Central memory CD8-positive, alpha-beta T cell (primary cell): ENCODE measurements at regions not wholly inside any gene's neighbourhood (a gene's known extent, or its start where the extent isn't known, plus 50 kb on each side); places are given as distances from the start of the nearest gene placed in this dataset.

Experiments
- ATAC-seq: fragments of 150-1000 bp; cut with Tn5 transposase; replicated peaks from 2 replicates; pipeline ENCODE4 v1.10.0; 2022; ENCODE audit warnings: mild to moderate bottlenecking, moderate FRiP score, moderate number of reproducible peaks; ENCODE audit not compliant: poor library complexity, severe bottlenecking; ENCODE audit errors: extremely low read depth
- DNase-seq, 2 donors: peaks; one replicate each; pipeline ENCODE4 v3.0.0; 2021; ENCODE audit warnings: low spot score in 2 of 2
- H3K27ac Mint-ChIP-seq: one replicate; pipeline ENCODE4 v1.8.0; 2022; ENCODE audit warnings: low read depth, mild to moderate bottlenecking, moderate library complexity, mixed read lengths
- H3K27me3 Mint-ChIP-seq: one replicate; pipeline ENCODE4 v1.8.0; 2022; ENCODE audit warnings: mixed read lengths
- H3K36me3 Mint-ChIP-seq: one replicate; pipeline ENCODE4 v1.8.0; 2022; ENCODE audit warnings: mild to moderate bottlenecking, moderate library complexity, mixed read lengths; ENCODE audit not compliant: insufficient read depth
- H3K4me1 Mint-ChIP-seq: one replicate; pipeline ENCODE4 v1.8.0; 2022; ENCODE audit warnings: mixed read lengths
- H3K4me3 Mint-ChIP-seq: one replicate; pipeline ENCODE4 v1.8.0; 2022; ENCODE audit warnings: mild to moderate bottlenecking, moderate library complexity, mixed read lengths
- H3K9me3 Mint-ChIP-seq: one replicate; pipeline ENCODE4 v1.8.0; 2022; ENCODE audit warnings: mixed read lengths

DNA sequence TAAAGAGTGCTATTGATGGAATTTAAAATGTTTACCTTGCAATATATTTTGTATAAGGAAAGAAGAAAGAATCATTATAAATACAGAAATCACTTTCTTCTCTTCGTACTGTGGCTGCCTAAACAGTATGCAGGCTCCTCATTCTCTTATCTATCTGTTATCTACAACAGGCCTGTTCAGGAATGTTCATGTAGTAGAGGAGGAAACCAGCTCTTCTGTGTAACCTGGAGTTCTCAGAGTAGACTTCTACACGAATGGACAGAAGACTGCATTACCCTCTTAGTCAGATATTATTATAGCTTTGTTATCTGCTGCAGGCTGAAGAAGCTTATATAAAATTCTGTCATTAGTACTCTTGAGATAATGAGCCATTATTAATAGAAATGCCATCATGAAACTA lies 1225.9 kb upstream of the CNTN5 start:
- Mint-ChIP-seq H3K36me3 (no peaks in the 10 kb centered on the region), H3K4me1 (no peaks in the 10 kb centered on the region), H3K27ac (no peak overlapping the region), H3K4me3 (no peak overlapping the region), H3K27me3 (no peaks in the 10 kb centered on the region), H3K9me3 (peaks cover 15% of the 10 kb centered on the region)
- no peak for ATAC-seq
- DNase-seq = no peak

DNA sequence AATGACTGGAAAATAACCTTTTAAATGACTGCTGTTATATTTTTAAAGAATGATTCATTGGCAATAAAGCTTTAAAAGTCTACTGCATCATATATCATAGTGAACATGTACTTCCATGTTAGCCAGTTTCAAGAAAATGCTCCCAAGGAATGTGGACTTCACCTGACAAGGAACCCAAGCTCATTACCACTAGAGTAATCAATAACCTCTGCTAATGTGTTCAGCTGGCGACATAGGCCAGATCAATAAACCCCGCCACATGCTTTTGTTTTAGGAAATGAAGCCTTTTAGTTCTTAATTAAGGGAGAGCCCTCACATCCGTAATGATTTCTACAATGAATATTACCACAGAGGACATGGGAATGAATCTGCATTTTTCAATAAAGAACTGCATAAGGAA lies 1219.9 kb upstream of the CNTN5 start:
- ATAC-seq (no peak), DNase-seq (no peak)
- Mint-ChIP-seq H3K4me1 (no peaks in the 10 kb centered on the region), H3K27me3 (no peaks in the 10 kb centered on the region), H3K36me3 (no peaks in the 10 kb centered on the region), H3K4me3 (no peak overlapping the region), H3K9me3 (peaks cover 20% of the 10 kb centered on the region), H3K27ac (no peak overlapping the region)

DNA sequence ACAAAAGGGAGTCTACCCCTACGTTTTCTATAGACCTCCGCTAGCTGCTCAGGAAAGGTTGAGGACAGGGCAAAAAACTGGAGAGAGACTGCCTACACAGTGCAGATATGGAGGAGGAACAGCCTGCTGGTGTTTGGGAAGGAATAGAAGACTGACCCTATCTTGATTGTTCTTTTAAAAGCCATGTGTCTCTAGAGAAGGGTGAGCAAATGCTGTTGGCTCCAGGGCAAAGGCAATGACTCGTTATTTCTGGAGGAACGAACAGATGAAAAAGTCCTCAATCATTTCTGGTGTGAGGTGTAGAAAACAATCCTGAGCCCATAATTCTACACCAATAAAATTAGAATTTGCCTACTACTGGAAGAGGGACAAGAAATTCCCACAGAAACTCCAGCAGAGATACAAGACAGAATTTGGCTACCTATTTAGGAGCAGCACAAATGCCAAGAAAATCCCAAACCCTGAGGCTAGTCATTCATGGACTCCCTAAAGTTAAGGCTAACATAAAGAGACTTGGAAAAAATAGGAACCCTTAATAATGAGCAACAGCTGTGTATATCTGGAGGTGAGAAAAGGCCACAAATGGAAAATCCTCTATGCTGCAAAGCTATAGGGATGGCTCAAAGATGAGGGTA lies 1206.3 kb upstream of the CNTN5 start:
- H3K4me3 Mint-ChIP-seq = no peak overlapping the region
- no peaks in the 10 kb centered on the region for H3K4me1 Mint-ChIP-seq
- H3K27me3 Mint-ChIP-seq = no peaks in the 10 kb centered on the region
- no peak overlapping the region for H3K27ac Mint-ChIP-seq
- ATAC-seq (no peak), DNase-seq (no peak)
- H3K36me3 Mint-ChIP-seq = no peaks in the 10 kb centered on the region
- H3K9me3 Mint-ChIP-seq = peaks cover 6% of the 10 kb centered on the region

DNA sequence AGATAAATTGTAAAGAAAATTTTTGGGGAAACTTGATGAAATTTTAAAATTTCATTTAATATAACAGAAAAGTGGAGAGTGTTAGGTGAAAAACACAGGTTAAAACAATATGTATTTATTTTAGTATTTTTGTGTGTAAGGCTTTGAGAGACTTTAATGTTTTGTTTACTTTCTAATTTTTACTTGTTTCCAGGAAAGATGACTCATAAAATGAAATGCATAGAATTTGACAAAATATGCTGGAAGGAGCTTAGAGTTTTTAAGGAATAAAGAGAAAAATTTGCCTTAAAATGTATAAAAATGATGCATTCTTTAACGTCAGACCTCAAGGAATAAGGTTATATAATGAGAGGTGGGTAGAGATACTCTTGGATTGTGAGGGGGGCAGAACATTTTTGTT lies 1205.1 kb upstream of the CNTN5 start:
- Mint-ChIP-seq H3K27me3 (no peaks in the 10 kb centered on the region), H3K9me3 (peaks cover 10% of the 10 kb centered on the region), H3K36me3 (no peaks in the 10 kb centered on the region), H3K4me1 (no peaks in the 10 kb centered on the region), H3K4me3 (no peak overlapping the region), H3K27ac (no peak overlapping the region)
- DNase-seq = no peak
- no peak for ATAC-seq

DNA sequence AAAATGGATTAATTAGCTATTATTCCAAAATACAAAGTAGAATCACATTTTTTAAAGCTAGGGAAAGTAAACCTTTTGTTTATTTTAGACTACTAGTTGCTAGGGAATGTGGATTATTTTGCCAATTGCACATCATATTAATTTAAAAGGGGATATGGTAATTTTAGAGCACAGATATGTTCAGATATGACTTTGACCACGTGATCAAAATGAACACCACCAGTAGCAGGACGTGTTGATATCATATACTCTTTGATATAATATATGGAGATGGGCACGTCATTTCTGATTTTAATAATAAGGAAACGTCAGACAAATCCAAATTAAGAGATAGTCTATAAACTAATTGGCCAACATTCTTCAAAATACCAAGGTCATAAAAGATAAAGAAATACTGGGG lies 1188.3 kb upstream of the CNTN5 start:
- no peaks in the 10 kb centered on the region for H3K36me3 Mint-ChIP-seq
- ATAC-seq (no peak), DNase-seq (no peak)
- H3K4me1 Mint-ChIP-seq = no peaks in the 10 kb centered on the region
- no peak overlapping the region for H3K4me3 Mint-ChIP-seq
- no peaks in the 10 kb centered on the region for H3K27me3 Mint-ChIP-seq
- H3K27ac Mint-ChIP-seq = no peak overlapping the region
- H3K9me3 Mint-ChIP-seq = peaks cover 23% of the 10 kb centered on the region

DNA sequence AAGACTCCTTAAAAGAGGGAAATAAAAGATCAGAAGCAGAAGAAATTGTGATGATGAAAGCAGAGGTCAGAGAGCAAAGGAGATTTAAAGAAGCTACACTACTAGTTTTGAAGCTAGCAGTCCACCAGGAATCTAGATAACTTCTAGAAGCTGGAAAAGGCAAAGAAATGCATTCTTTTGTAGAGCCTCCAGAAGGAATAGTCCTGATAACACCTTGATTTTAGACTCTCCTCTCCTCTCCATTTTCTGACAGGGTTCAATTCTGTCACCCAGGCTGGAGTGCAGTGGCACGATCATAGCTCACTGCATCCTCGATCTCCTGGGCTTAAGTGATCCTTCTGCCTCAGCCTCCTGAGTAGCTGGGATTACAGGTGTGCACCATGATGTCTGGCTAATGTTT lies 1187.3 kb upstream of the CNTN5 start:
- no peak for ATAC-seq
- H3K36me3 Mint-ChIP-seq = no peaks in the 10 kb centered on the region
- peaks cover 23% of the 10 kb centered on the region for H3K9me3 Mint-ChIP-seq
- no peak for DNase-seq
- no peak overlapping the region for H3K27ac Mint-ChIP-seq
- no peak overlapping the region for H3K4me3 Mint-ChIP-seq
- no peaks in the 10 kb centered on the region for H3K4me1 Mint-ChIP-seq
- H3K27me3 Mint-ChIP-seq = no peaks in the 10 kb centered on the region

DNA sequence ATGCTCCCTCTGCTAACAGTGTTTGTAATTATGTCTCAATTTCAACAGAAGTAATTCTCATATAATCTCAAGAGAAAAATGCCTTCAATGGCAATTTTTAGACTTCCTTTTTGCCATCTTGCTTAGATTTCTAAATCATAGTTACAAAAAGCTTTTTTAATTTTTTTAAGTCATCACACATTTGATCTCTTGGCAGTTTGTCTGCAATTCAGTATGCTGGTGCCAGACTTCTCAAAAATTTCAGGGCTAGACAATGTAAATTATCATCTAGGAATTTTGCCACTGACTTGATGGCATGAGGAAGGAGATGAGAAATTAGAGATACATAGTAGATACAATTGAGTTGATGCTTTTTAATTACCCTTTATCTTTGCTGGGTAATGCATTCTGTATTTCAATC lies 1176.7 kb upstream of the CNTN5 start:
- H3K4me1 Mint-ChIP-seq = no peaks in the 10 kb centered on the region
- H3K4me3 Mint-ChIP-seq = no peak overlapping the region
- DNase-seq = no peak
- no peak for ATAC-seq
- H3K36me3 Mint-ChIP-seq = no peaks in the 10 kb centered on the region
- no peaks in the 10 kb centered on the region for H3K27me3 Mint-ChIP-seq
- no peak overlapping the region for H3K27ac Mint-ChIP-seq
- H3K9me3 Mint-ChIP-seq = peaks cover 12% of the 10 kb centered on the region

DNA sequence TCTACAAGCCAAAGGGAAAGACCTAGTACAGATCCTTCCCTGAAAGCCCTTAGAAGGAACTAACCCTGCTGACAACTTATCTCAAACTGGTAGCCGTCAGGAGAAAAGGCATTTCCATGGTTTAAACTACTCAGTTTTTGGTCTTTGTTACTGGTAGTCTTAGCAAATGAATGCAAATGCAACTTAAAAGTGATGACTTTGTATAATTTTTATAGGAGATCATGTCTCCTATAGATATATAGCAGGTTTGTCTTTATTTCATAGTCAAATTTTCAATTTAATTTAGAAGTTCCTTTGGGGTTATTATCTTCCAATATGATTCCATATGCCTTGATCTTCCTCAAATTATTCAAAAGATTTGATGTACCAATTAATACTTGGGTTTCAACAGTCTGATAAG lies 1173.0 kb upstream of the CNTN5 start:
- Mint-ChIP-seq H3K36me3 (no peaks in the 10 kb centered on the region), H3K4me1 (no peaks in the 10 kb centered on the region), H3K27ac (no peak overlapping the region), H3K4me3 (no peak overlapping the region), H3K9me3 (peaks cover 12% of the 10 kb centered on the region), H3K27me3 (no peaks in the 10 kb centered on the region)
- DNase-seq (no peak), ATAC-seq (no peak)

DNA sequence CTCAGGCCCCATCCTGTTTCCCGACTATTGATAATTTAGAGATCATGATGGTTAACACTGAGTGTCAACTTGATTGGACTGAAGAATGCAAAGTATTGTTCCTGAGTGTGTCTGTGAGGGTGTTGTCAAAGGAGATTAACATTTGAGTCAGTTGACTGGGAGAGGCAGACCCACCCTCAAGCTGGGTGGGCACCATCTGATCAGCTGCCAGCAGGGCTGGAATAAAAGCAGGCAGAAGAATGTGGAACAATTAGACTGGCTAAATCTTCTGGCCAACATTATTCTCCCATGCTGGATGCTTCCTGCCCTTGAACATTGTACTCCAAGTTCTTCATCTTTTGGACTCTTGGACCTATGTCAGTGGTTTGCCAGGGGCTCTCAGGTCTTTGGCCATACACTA lies 1170.0 kb upstream of the CNTN5 start:
- Mint-ChIP-seq H3K27me3 (no peaks in the 10 kb centered on the region), H3K27ac (no peak overlapping the region), H3K36me3 (no peaks in the 10 kb centered on the region), H3K4me1 (no peaks in the 10 kb centered on the region), H3K4me3 (no peak overlapping the region), H3K9me3 (peaks cover 16% of the 10 kb centered on the region)
- DNase-seq (no peak), ATAC-seq (no peak)

DNA sequence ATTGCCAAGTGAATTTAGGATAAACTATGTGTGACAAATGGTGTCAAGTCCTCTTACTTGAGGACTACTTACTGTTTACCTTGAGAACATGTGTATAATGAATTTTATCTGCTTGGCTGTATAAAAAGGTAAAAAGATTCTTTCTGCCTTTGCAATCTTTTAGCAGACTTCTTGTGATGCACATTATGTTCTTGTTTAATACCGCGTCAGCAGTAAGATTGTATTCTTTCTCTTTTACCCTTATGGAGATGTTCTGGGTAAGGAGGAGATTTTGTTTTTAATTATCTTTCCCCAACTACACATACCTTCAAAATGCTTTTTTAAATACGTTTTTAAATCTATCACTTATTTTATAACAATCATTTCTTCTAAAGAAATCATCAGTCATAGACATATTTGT lies 1166.4 kb upstream of the CNTN5 start:
- no peaks in the 10 kb centered on the region for H3K27me3 Mint-ChIP-seq
- no peaks in the 10 kb centered on the region for H3K36me3 Mint-ChIP-seq
- no peak overlapping the region for H3K4me3 Mint-ChIP-seq
- H3K9me3 Mint-ChIP-seq = peaks cover 18% of the 10 kb centered on the region
- no peaks in the 10 kb centered on the region for H3K4me1 Mint-ChIP-seq
- no peak overlapping the region for H3K27ac Mint-ChIP-seq
- no peak for ATAC-seq
- no peak for DNase-seq

DNA sequence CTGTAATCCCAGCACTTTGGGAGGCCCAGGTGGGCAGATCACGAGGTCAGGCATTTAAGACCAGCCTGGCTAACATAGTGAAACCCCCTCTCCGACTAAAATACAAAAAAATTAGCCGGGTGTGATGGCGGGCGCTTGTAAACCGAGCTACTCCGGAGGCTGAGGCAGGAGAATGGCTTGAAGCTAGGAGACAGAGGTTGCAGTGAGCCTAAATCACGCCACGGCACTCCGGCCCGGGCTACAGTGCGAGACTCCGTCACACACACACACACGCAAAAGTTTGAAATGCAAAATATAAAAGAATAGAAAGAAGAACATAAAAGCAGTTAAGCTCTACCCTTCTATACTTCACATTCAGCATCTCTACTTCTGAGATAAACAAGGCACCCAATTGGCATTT lies 1165.9 kb upstream of the CNTN5 start:
- no peak overlapping the region for H3K27ac Mint-ChIP-seq
- H3K36me3 Mint-ChIP-seq = no peaks in the 10 kb centered on the region
- peaks cover 20% of the 10 kb centered on the region for H3K9me3 Mint-ChIP-seq
- no peak overlapping the region for H3K4me3 Mint-ChIP-seq
- no peaks in the 10 kb centered on the region for H3K27me3 Mint-ChIP-seq
- DNase-seq (no peak), ATAC-seq (no peak)
- no peaks in the 10 kb centered on the region for H3K4me1 Mint-ChIP-seq

DNA sequence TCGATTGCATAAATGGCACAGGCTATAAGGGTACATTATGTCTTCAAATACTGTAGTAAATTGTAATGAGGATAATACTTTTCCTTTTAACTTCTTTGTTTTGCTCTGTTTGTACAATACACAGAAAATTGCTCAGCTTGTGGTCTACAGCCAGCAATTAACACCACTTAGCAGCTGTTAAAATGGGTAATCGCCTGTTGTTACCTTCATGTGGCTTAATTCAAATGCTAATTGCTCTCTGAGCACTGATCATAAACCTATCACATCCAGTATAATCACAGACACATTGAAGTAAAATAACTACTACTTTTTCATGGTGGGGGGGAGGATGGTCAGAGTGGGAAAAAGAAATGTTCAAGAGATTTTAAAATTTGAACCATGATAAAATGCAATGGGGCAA lies 1164.1 kb upstream of the CNTN5 start:
- no peak for ATAC-seq
- Mint-ChIP-seq H3K4me1 (no peaks in the 10 kb centered on the region), H3K27ac (no peak overlapping the region), H3K9me3 (peaks cover 19% of the 10 kb centered on the region), H3K4me3 (no peak overlapping the region), H3K36me3 (no peaks in the 10 kb centered on the region), H3K27me3 (no peaks in the 10 kb centered on the region)
- DNase-seq = no peak

DNA sequence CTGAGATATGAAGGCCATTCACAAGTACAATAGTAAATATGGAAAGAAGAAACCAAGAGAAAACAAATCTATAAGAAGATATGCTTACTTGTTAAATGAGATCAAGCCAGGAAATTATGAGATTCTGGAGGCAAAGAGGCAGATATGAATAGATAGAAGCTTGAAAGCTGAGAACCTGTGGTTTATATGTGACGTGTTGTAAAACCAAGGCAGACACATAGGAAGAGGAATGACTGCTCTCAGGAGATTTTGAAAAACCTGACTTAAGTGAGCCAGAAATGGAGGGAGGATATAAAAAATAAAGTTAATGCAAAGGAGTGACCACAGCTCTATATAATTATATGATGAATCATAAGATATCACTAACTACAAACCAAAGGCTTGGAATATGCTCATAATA lies 1160.5 kb upstream of the CNTN5 start:
- Mint-ChIP-seq H3K36me3 (no peaks in the 10 kb centered on the region), H3K27me3 (no peaks in the 10 kb centered on the region), H3K4me3 (no peak overlapping the region), H3K27ac (no peak overlapping the region), H3K9me3 (peaks cover 37% of the 10 kb centered on the region), H3K4me1 (no peaks in the 10 kb centered on the region)
- ATAC-seq (no peak), DNase-seq (no peak)

DNA sequence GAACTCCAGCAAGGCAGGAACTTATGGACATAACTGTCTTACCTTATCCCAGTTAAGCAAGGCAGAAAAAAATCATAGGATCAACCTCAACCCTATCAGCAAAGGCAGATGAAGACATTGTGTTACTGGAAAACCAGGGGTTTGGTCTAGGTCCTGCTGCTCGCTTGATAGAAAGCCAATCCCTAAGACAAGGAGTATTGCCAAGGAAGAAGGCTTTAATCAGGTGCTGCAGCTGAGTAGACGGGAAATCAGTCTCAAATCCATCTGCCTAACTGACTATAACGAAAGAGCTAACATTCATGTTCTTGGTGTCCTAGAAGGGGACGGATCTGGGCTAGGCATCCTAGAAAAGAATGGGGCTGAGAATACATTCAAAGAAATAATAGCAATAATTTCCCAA lies 1158.7 kb upstream of the CNTN5 start:
- no peak for DNase-seq
- Mint-ChIP-seq H3K27me3 (no peaks in the 10 kb centered on the region), H3K4me1 (no peaks in the 10 kb centered on the region), H3K9me3 (peaks cover 41% of the 10 kb centered on the region), H3K27ac (no peak overlapping the region), H3K36me3 (no peaks in the 10 kb centered on the region), H3K4me3 (no peak overlapping the region)
- no peak for ATAC-seq
